ENCODE measurements at regions not wholly inside any gene's neighbourhood (a gene's known extent, or its start where the extent isn't known, plus 50 kb on each side); places are given as distances from the start of the nearest gene placed in this dataset.
A peak's percentile ranks its signal among the peaks of the same experiment; 100 is the strongest.

DNA sequence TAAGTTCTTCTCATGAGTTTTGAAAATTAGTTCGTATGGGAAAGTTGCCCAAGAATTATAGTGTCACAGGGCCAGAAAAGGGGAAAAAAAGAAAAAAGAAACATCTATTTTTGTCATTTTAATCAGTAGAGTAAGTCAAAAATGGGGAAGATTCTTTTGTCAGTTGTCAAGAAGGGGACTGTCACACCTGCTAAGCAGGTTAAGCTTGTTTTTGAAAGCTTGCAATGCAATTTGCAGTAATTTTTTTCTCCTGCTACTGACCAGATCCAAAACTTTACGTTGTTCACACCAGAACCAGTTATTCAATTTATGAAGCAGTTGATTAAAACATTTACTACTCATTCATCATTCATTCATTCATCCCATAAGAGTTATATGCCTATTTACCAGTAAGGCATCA lies 171.4 kb downstream of the SOX4 start:
- Histone ChIP-seq H3K4me3 (ENCODE audit: insufficient read depth in 1 of 2, low read depth in 1 of 2, low read length in 2 of 2) (no peak overlapping the region), H3K9ac (ENCODE audit: low read length) (no peak overlapping the region), H2BK12ac (ENCODE audit: low read length in 2 of 2) (no peak overlapping the region), H4K8ac (ENCODE audit: low read length) (no peak overlapping the region), H3K27me3 (ENCODE audit: control insufficient read depth in 1 of 2, insufficient read depth in 1 of 2, low read length in 2 of 2) (no peaks in the 10 kb centered on the region), H3K9me3 (ENCODE audit: control insufficient read depth, low read length) (no peaks in the 10 kb centered on the region), H3K14ac (ENCODE audit: low read length in 2 of 2) (no peak overlapping the region), H2BK120ac (ENCODE audit: low read depth, low read length) (no peak overlapping the region), H3K79me1 (replicated peaks; ENCODE audit: low read length, poor library complexity, severe bottlenecking) (no peaks in the 10 kb centered on the region), H2AK5ac (ENCODE audit: low read length, severe bottlenecking) (no peak overlapping the region), H3K36me3 (ENCODE audit: control insufficient read depth in 1 of 2, insufficient read depth in 2 of 2, low read depth in 1 of 2, low read length in 2 of 2) (peaks cover 0 to 7% of the 10 kb centered on the region in 2 experiments), H4K91ac (ENCODE audit: low read length) (no peak overlapping the region), H2BK5ac (ENCODE audit: low read depth, low read length, poor library complexity, severe bottlenecking) (no peak overlapping the region), H2BK15ac (ENCODE audit: low read depth, poor library complexity, severe bottlenecking) (no peak overlapping the region), H3K4me2 (ENCODE audit: low read length, poor library complexity, severe bottlenecking) (no peak overlapping the region), H2AFZ (ENCODE audit: low read depth, low read length) (no peak overlapping the region), H3K18ac (ENCODE audit: low read depth in 1 of 2, low read length in 2 of 2) (no peak overlapping the region), H3K4ac (ENCODE audit: low read depth in 1 of 2, low read length in 2 of 2) (no peak overlapping the region), H3K4me1 (ENCODE audit: control insufficient read depth, insufficient read depth, low read depth, low read length) (no peaks in the 10 kb centered on the region), H3K27ac (ENCODE audit: low read length, poor library complexity, severe bottlenecking) (no peak overlapping the region), H3K23ac (ENCODE audit: low read length in 2 of 2) (no peak overlapping the region)
- WGBS, result 93% methylated on average over 2 of the region's 2 CpGs
- no peak for DNase-seq

DNA sequence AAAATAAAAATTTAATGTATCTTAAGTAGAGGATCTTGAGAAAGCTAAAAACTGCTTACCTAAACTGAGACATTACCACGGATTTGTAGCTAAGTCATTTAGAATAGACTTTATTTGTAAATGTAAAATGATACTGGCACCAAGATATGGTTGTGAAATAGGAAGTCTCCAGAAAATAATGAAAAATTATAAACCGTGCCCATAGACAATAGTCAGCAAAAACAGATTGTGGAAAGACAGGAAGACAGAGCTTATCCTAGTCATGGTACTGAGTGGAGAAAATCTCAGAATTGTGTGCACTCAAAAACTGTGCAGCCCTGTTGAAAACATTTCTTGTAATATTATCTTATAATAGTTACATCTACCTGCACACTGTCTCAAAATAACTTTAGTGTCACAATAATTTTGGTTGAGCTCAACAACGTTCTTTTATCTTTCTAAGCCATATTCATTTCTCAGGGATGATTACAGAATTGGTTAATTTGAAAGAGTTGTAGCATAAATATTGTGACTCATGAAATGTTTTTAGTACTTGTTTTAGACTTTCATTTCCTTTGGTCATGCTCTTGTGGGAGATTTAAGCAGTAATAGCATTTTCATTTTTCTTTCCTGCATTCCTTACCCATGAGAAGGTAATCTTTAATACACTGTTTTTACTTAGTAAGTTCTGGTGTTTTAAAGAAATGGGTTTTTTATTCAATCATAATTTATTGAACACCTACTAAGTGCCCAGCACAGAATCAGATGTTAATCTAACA lies 174.5 kb downstream of the SOX4 start:
- no peak overlapping the region for H4K91ac ChIP-seq (ENCODE audit: low read length)
- no peak overlapping the region for H3K23ac ChIP-seq (ENCODE audit: low read length in 2 of 2)
- no peak overlapping the region for H3K14ac ChIP-seq (ENCODE audit: low read length in 2 of 2)
- no peak overlapping the region for H2BK120ac ChIP-seq (ENCODE audit: low read depth, low read length)
- H2AK5ac ChIP-seq (ENCODE audit: low read length, severe bottlenecking), result no peak overlapping the region
- 60% methylated on average over 1 of the region's 3 CpGs for WGBS
- no peaks in the 10 kb centered on the region for H3K27me3 ChIP-seq (ENCODE audit: control insufficient read depth in 1 of 2, insufficient read depth in 1 of 2, low read length in 2 of 2)
- no peak overlapping the region for H2AFZ ChIP-seq (ENCODE audit: low read depth, low read length)
- H2BK5ac ChIP-seq (ENCODE audit: low read depth, low read length, poor library complexity, severe bottlenecking), result no peak overlapping the region
- no peaks in the 10 kb centered on the region for H3K9me3 ChIP-seq (ENCODE audit: control insufficient read depth, low read length)
- H3K36me3 ChIP-seq (ENCODE audit: control insufficient read depth in 1 of 2, insufficient read depth in 2 of 2, low read depth in 1 of 2, low read length in 2 of 2), result no peaks in the 10 kb centered on the region
- no peak overlapping the region for H3K4ac ChIP-seq (ENCODE audit: low read depth in 1 of 2, low read length in 2 of 2)
- H2BK12ac ChIP-seq (ENCODE audit: low read length in 2 of 2), result no peak overlapping the region
- H3K4me3 ChIP-seq (ENCODE audit: insufficient read depth in 1 of 2, low read depth in 1 of 2, low read length in 2 of 2), result no peak overlapping the region
- no peak overlapping the region for H3K4me2 ChIP-seq (ENCODE audit: low read length, poor library complexity, severe bottlenecking)
- no peaks in the 10 kb centered on the region for H3K4me1 ChIP-seq (ENCODE audit: control insufficient read depth, insufficient read depth, low read depth, low read length)
- H4K8ac ChIP-seq (ENCODE audit: low read length), result no peak overlapping the region
- H3K9ac ChIP-seq (ENCODE audit: low read length), result peak overlapping the region; percentile 21
- no peak overlapping the region for H3K18ac ChIP-seq (ENCODE audit: low read depth in 1 of 2, low read length in 2 of 2)
- peak overlapping the region; percentile 47 for H3K27ac ChIP-seq (ENCODE audit: low read length, poor library complexity, severe bottlenecking)
- peak; percentile 72 for DNase-seq
- no peak overlapping the region for H2BK15ac ChIP-seq (ENCODE audit: low read depth, poor library complexity, severe bottlenecking)
- no peaks in the 10 kb centered on the region for H3K79me1 ChIP-seq (replicated peaks; ENCODE audit: low read length, poor library complexity, severe bottlenecking)

DNA sequence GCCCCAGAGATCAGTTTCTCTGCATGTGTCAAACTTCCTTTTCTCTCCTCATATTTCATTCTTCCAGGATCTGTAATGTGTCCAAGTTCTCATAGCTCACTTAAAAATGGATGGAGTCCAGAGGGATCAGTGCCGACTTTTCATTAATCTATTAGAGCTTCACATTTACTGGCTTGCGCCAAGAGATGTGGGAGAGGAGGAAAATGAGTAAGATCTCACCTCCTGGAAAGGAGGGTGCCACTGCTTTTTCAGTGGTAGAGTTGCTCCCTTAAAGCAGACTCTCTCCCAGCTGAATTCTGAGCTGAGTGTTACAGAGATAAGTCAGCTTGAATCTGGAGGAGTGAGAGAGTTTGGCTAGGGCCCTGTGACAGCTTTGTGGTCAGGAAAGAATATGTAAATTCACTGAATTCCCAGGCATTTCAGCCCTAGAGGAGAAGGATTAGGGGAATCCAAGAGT lies 175.9 kb downstream of the SOX4 start:
- H3K23ac ChIP-seq (ENCODE audit: low read length in 2 of 2), result no peak overlapping the region
- peak overlapping the region; percentile 10 for H2AFZ ChIP-seq (ENCODE audit: low read depth, low read length)
- no peaks in the 10 kb centered on the region for H3K36me3 ChIP-seq (ENCODE audit: control insufficient read depth in 1 of 2, insufficient read depth in 2 of 2, low read depth in 1 of 2, low read length in 2 of 2)
- no peak overlapping the region for H4K91ac ChIP-seq (ENCODE audit: low read length)
- no peak overlapping the region for H2BK120ac ChIP-seq (ENCODE audit: low read depth, low read length)
- no peak overlapping the region for H3K14ac ChIP-seq (ENCODE audit: low read length in 2 of 2)
- no peak overlapping the region for H2AK5ac ChIP-seq (ENCODE audit: low read length, severe bottlenecking)
- H3K4me1 ChIP-seq (ENCODE audit: control insufficient read depth, insufficient read depth, low read depth, low read length), result no peaks in the 10 kb centered on the region
- H3K4ac ChIP-seq (ENCODE audit: low read depth in 1 of 2, low read length in 2 of 2), result no peak overlapping the region
- no peaks in the 10 kb centered on the region for H3K27me3 ChIP-seq (ENCODE audit: control insufficient read depth in 1 of 2, insufficient read depth in 1 of 2, low read length in 2 of 2)
- peak overlapping the region; percentile 21 for H3K9ac ChIP-seq (ENCODE audit: low read length)
- DNase-seq, result peak; percentile 92
- no peak overlapping the region for H2BK12ac ChIP-seq (ENCODE audit: low read length in 2 of 2)
- no peaks in the 10 kb centered on the region for H3K79me1 ChIP-seq (replicated peaks; ENCODE audit: low read length, poor library complexity, severe bottlenecking)
- peak overlapping the region in 1 of 2 experiments; percentile 27 for H3K18ac ChIP-seq (ENCODE audit: low read depth in 1 of 2, low read length in 2 of 2)
- peak overlapping the region in 1 of 2 experiments; percentile 28 for H3K4me3 ChIP-seq (ENCODE audit: insufficient read depth in 1 of 2, low read depth in 1 of 2, low read length in 2 of 2)
- H3K27ac ChIP-seq (ENCODE audit: low read length, poor library complexity, severe bottlenecking), result peak overlapping the region; percentile 83
- H4K8ac ChIP-seq (ENCODE audit: low read length), result no peak overlapping the region
- no peaks in the 10 kb centered on the region for H3K9me3 ChIP-seq (ENCODE audit: control insufficient read depth, low read length)
- 19% methylated on average over 2 of the region's 2 CpGs for WGBS
- no peak overlapping the region for H2BK15ac ChIP-seq (ENCODE audit: low read depth, poor library complexity, severe bottlenecking)
- no peak overlapping the region for H3K4me2 ChIP-seq (ENCODE audit: low read length, poor library complexity, severe bottlenecking)
- peak overlapping the region; percentile 59 for H2BK5ac ChIP-seq (ENCODE audit: low read depth, low read length, poor library complexity, severe bottlenecking)

DNA sequence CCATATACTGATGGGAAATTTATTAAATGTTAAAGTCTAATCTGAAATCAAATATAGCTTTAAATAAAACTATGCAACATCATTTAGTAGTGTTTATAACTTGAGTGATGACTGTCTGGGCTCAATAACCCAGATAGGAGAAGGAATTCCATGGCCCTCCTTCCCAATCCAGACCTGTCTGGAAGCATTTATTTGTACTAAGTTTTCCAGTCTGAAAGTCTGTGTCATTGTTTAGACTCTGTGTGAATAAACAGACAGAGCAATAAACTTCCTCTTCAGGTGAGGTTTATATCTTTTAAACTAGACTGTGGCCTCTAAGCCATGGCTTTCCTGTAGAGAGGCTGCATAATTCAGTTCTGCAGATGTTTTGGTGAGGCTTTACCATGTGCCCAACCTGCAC lies 176.4 kb downstream of the SOX4 start:
- Histone ChIP-seq H2AK5ac (ENCODE audit: low read length, severe bottlenecking) (no peak overlapping the region), H2BK12ac (ENCODE audit: low read length in 2 of 2) (no peak overlapping the region), H4K8ac (ENCODE audit: low read length) (no peak overlapping the region), H3K79me1 (replicated peaks; ENCODE audit: low read length, poor library complexity, severe bottlenecking) (no peaks in the 10 kb centered on the region), H3K4ac (ENCODE audit: low read depth in 1 of 2, low read length in 2 of 2) (peak overlapping the region in 1 of 2 experiments; percentile 8), H3K14ac (ENCODE audit: low read length in 2 of 2) (no peak overlapping the region), H3K4me3 (ENCODE audit: insufficient read depth in 1 of 2, low read depth in 1 of 2, low read length in 2 of 2) (no peak overlapping the region), H3K27me3 (ENCODE audit: control insufficient read depth in 1 of 2, insufficient read depth in 1 of 2, low read length in 2 of 2) (no peaks in the 10 kb centered on the region), H3K4me1 (ENCODE audit: control insufficient read depth, insufficient read depth, low read depth, low read length) (no peaks in the 10 kb centered on the region), H3K27ac (ENCODE audit: low read length, poor library complexity, severe bottlenecking) (peak overlapping the region; percentile 59), H3K18ac (ENCODE audit: low read depth in 1 of 2, low read length in 2 of 2) (no peak overlapping the region), H3K23ac (ENCODE audit: low read length in 2 of 2) (no peak overlapping the region), H3K4me2 (ENCODE audit: low read length, poor library complexity, severe bottlenecking) (no peak overlapping the region), H4K91ac (ENCODE audit: low read length) (no peak overlapping the region), H3K9ac (ENCODE audit: low read length) (peak overlapping the region; percentile 21), H3K9me3 (ENCODE audit: control insufficient read depth, low read length) (no peaks in the 10 kb centered on the region), H2BK15ac (ENCODE audit: low read depth, poor library complexity, severe bottlenecking) (no peak overlapping the region), H2BK120ac (ENCODE audit: low read depth, low read length) (no peak overlapping the region), H2BK5ac (ENCODE audit: low read depth, low read length, poor library complexity, severe bottlenecking) (no peak overlapping the region), H2AFZ (ENCODE audit: low read depth, low read length) (no peak overlapping the region), H3K36me3 (ENCODE audit: control insufficient read depth in 1 of 2, insufficient read depth in 2 of 2, low read depth in 1 of 2, low read length in 2 of 2) (no peaks in the 10 kb centered on the region)
- peak; percentile 65 for DNase-seq

Data from mesenchymal stem cell (in vitro differentiated cells and primary cell).